CD4-positive, alpha-beta T cell treated with Interleukin-15 for 4 hours (primary cell): ENCODE measurements at regions not wholly inside any gene's neighbourhood (a gene's known extent, or its start where the extent isn't known, plus 50 kb on each side); places are given as distances from the start of the nearest gene placed in this dataset.

Experiments used
- DNase-seq: peaks from one replicate; pipeline ENCODE4 v3.0.0-alpha.2; 2020; ENCODE audit warnings: low spot score

DNA sequence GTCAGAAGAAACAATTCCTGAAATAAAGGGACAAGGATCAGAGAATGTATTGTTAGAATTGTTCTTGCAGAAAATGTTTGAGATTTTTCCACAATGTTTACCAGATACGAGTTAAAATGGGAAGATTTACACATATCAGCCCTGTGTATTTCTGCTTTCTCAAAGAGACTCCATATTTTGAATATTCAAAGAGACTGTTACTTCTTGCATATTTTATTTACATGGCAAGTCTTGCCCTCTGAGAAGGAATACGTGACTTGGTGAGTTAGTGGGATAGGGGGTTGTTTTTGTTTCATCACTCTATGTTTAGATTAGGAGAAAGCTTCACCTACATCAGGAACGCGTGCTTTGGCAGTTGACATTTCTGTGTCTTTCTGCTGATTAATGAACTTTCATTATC lies 56.1 kb upstream of the ZDHHC17 start:
- no peak for DNase-seq

DNA sequence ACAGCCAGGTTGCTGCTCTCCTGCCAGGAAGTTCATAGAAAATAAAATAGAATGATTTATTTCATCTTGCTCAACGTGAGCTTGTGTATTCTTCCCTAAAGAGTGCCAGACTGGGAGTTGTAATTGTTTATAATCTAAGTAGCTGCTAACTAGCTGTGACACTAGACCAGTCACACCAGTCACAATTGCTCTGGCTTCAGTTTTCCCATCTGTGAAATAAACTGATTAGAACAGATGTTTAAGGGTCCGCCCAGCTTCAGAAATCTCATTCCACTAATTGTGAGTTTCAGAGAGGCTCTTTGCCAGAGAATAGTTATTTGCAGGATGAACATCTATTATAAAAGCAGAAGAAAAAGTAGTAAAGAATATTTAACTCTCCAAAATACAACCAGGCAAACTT lies 55.6 kb upstream of the ZDHHC17 start:
- no peak for DNase-seq

DNA sequence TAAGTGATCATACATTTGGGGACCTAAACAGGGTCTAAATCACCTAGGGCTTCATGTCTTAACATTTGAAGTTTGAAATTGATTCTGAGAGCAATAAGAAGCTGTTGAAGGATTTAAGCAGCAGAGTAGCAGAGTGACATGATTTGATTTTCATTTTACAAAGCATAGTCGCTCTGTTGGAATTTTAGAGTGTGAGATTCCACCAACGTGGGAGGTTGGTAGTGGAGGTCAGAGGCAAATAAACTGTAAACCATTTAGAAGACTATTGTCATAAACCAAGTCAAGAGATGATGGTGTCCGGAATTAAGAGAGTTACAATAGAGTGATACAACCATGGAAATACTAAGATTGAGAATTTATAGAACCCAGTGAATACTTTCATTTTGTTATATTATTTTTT lies 52.7 kb upstream of the ZDHHC17 start:
- no peak for DNase-seq

DNA sequence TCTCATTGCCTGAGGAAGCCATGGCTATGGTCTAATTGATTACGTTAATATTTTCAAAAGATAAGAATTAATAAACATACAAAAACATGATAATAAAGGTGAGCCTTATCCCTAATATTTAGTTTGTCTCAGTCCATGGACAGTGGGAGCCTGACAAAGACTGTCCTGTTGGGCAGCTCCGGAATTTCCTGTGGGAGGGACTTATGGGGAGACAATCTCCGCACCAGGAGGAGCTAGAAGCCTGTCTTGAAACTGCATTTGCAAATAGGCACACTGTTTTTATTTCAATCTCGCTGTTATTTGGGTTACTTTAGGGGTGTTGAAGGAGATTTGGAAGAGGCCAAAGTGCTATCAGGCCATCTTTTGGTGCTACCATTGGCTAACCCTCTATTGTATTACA lies 50.8 kb upstream of the ZDHHC17 start:
- no peak for DNase-seq

DNA sequence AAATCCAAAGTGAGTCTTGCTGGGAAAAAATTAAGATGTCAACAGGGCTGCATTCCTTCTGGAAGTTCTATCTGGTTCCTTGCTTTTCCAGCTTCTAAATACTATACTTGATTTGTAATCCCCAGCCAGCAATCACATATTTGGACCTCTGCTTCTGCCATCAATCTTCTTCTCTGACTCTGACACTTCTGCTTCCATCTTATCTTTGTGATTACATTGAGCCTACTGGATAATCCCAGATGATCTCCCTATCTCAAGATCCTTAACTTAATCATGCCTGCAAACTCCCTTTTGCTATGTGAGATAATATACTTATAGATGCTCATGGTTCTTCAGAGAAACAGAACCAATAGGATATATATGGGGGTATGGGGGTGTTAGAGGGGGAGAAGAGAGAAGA lies 49.9 kb upstream of the ZDHHC17 start:
- no peak for DNase-seq
